ENCODE measurements at regions not wholly inside any gene's neighbourhood (a gene's known extent, or its start where the extent isn't known, plus 50 kb on each side); places are given as distances from the start of the nearest gene placed in this dataset.

- no peak overlapping the region for H3K4me3 ChIP-seq (ENCODE audit: control insufficient read depth, low read depth, low read length)
- no peak for TF ChIP-seq CTCF (conservative IDR thresholded peaks at IDR 0.05; ENCODE audit: control insufficient read depth, insufficient read depth, low read depth, low read length)
- DNase-seq (ENCODE audit: low read depth) = no peak
Measured at GRCh38 chr4:171573181-171573580, 240.0 kb upstream of the GALNTL6 start.

DNA sequence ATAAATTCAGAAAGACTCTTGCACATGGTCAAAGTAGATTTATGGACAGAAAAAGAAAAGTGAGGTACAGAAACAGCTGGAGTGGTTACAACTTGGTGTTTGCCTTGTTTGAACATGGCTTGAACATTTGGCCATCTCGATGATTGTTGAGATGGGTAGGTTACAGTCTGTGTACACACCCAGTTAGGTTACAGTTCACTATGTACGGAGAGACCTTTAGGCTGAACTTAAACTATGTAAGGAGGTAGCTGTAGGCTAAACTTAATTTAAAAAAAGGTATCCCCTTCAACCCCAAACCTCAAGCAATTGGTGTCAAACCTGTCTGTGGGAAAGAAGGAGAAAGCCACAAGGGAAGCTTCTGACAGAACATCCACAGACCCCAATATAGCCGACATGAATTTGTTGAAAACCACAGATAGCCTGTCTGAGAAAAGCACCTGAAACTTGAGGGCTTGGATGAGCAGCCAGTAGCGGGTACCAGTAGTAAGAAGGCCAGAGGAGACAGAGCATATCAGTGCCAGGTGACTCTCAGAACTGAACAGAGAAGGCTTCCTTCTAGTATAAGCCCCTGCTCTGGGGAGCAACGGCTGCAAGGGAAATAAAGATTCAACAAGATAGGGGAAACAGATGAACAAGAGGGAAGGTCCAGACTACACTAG lies 247.9 kb upstream of the GALNTL6 start:
- H3K4me3 ChIP-seq (ENCODE audit: control insufficient read depth, low read depth, low read length) = no peak overlapping the region
- no peak for TF ChIP-seq CTCF (conservative IDR thresholded peaks at IDR 0.05; ENCODE audit: control insufficient read depth, insufficient read depth, low read depth, low read length)
- DNase-seq (ENCODE audit: low read depth) = no peak

GRCh38 chr4:171561419-171561818 lies 251.8 kb upstream of the GALNTL6 start:
- TF ChIP-seq CTCF (conservative IDR thresholded peaks at IDR 0.05; ENCODE audit: control insufficient read depth, insufficient read depth, low read depth, low read length) = no peak
- DNase-seq (ENCODE audit: low read depth) = no peak
- H3K4me3 ChIP-seq (ENCODE audit: control insufficient read depth, low read depth, low read length) = no peak overlapping the region

DNA sequence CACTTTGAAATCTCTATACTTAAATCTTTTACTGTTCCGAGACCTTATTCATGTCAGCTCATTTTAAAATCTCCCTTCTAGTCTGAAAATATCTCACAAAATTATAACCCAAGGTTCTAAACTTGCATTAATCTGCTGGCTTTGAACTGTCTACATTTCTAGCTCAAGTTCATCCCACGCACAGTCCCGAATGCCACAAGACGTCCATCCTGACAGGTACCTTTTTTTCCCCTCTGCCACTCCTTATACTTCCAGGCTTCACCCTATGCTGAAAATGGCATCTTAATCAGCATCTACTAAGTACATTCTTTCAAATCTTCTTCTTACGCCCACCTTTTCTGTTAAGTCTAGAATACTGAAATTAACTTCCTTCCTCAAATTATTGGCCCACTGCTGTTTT lies 259.2 kb upstream of the GALNTL6 start:
- H3K4me3 ChIP-seq (ENCODE audit: control insufficient read depth, low read depth, low read length) = no peak overlapping the region
- no peak for DNase-seq (ENCODE audit: low read depth)
- no peak for TF ChIP-seq CTCF (conservative IDR thresholded peaks at IDR 0.05; ENCODE audit: control insufficient read depth, insufficient read depth, low read depth, low read length)

DNA sequence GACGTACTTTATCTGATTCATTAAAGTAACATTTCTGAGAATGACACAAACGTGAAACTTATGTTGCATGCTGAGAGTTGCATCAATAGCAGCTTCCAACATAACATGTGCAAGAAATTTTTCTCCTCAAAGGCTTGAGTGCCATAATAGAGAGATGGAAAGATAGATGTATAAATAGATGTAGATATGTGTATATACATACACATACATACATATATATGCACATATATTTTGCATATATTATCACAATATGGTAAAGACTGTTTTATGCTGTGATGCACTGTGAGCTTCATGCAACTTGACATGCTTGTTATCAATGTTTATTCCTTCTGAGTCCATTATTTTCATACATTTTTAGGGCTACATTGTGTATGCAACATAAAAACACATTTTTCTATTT lies 270.6 kb upstream of the GALNTL6 start:
- H3K4me3 ChIP-seq (ENCODE audit: control insufficient read depth, low read depth, low read length) = no peak overlapping the region
- no peak for TF ChIP-seq CTCF (conservative IDR thresholded peaks at IDR 0.05; ENCODE audit: control insufficient read depth, insufficient read depth, low read depth, low read length)
- no peak for DNase-seq (ENCODE audit: low read depth)

DNA sequence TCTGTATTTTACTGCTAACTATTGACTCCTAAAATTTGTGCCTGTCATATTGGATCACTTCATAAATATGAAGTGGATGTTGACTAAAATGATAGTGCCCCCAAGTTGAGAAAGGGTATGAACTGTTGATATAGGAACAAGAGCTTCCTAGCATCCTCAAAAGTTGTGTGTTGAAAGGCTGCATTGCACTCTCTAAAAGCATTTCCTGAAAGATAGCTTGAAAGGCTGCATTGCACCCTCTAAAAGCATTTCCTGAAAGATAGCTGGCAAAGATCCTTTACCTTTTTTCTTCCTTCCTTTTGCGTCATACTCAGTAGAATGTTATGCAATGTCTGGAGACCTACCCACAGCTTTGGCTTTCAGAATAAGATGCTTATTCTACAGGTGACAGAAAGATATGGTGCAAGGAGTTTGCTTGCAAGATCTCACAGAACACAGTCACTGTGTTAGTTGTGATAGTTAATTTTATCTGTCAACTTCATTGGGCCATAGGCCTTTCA lies 274.6 kb upstream of the GALNTL6 start:
- H3K4me3 ChIP-seq (ENCODE audit: control insufficient read depth, low read depth, low read length) = no peak overlapping the region
- DNase-seq (ENCODE audit: low read depth) = no peak
- no peak for TF ChIP-seq CTCF (conservative IDR thresholded peaks at IDR 0.05; ENCODE audit: control insufficient read depth, insufficient read depth, low read depth, low read length)

DNA sequence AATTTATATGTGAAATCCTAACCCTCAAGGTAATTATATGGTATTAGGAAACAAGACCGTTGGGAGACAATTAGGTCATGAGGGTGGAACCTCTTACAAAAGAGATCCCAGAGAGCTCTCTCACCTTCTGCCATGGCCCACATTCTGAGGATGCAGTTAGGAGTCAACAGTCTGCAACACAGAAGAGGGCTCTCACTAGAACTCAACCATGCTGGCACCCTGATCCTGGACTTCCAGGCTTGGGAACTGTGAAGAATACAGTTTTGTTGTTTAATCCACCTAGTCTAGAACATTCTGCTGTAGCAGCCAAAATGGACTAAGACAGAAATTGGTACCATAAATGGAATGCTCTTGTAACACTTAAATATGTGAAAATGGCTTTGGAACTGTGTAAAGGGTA lies 278.8 kb upstream of the GALNTL6 start:
- DNase-seq (ENCODE audit: low read depth) = no peak
- TF ChIP-seq CTCF (conservative IDR thresholded peaks at IDR 0.05; ENCODE audit: control insufficient read depth, insufficient read depth, low read depth, low read length) = no peak
- H3K4me3 ChIP-seq (ENCODE audit: control insufficient read depth, low read depth, low read length) = no peak overlapping the region
